ENCODE measurements at regions not wholly inside any gene's neighbourhood (a gene's known extent, or its start where the extent isn't known, plus 50 kb on each side); places are given as distances from the start of the nearest gene placed in this dataset.

GRCh38 chr2:122139739-122140420 lies 384.4 kb downstream of the TSN start:
- ChIA-PET POLR2A (no interaction called here), CTCF (interaction anchor here (1.0 kb wide), 1 partner anchor 16 kb away, joined by 3 read pairs; no protein-coding TSS in a partner anchor)
- Histone ChIP-seq H3K27me3 (ENCODE audit: control insufficient read depth, insufficient read depth, low read length) (no peaks in the 10 kb centered on the region), H3K27ac (ENCODE audit: low read depth, low read length) (no peak overlapping the region), H3K4me3 (ENCODE audit: low read depth, low read length) (no peak overlapping the region), H3K9me3 (ENCODE audit: control insufficient read depth, insufficient read depth, low read length) (no peaks in the 10 kb centered on the region)
- no peak for DNase-seq (ENCODE audit: low read depth, low spot score)
- TF ChIP-seq, protein P1, sequence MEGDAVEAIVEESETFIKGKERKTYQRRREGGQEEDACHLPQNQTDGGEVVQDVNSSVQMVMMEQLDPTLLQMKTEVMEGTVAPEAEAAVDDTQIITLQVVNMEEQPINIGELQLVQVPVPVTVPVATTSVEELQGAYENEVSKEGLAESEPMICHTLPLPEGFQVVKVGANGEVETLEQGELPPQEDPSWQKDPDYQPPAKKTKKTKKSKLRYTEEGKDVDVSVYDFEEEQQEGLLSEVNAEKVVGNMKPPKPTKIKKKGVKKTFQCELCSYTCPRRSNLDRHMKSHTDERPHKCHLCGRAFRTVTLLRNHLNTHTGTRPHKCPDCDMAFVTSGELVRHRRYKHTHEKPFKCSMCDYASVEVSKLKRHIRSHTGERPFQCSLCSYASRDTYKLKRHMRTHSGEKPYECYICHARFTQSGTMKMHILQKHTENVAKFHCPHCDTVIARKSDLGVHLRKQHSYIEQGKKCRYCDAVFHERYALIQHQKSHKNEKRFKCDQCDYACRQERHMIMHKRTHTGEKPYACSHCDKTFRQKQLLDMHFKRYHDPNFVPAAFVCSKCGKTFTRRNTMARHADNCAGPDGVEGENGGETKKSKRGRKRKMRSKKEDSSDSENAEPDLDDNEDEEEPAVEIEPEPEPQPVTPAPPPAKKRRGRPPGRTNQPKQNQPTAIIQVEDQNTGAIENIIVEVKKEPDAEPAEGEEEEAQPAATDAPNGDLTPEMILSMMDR (IDR thresholded peaks at IDR 0.05; ENCODE audit: low read depth, low read length) = no peak

- DNase-seq (ENCODE audit: low read depth, low spot score) = no peak
- H3K27ac ChIP-seq (ENCODE audit: low read depth, low read length) = no peak overlapping the region
- POLR2A ChIA-PET = no interaction called here
- no peaks in the 10 kb centered on the region for H3K9me3 ChIP-seq (ENCODE audit: control insufficient read depth, insufficient read depth, low read length)
- H3K27me3 ChIP-seq (ENCODE audit: control insufficient read depth, insufficient read depth, low read length) = no peaks in the 10 kb centered on the region
- no peak overlapping the region for H3K4me3 ChIP-seq (ENCODE audit: low read depth, low read length)
- TF ChIP-seq, protein P1 (IDR thresholded peaks at IDR 0.05; ENCODE audit: low read depth, low read length) = no peak
- CTCF ChIA-PET = no interaction called here
These were observed 389.4 kb downstream of the TSN start for GRCh38 chr2:122144884-122145283.

GRCh38 chr2:122145856-122146255 lies 390.4 kb downstream of the TSN start:
- CTCF ChIA-PET = no interaction called here

DNA sequence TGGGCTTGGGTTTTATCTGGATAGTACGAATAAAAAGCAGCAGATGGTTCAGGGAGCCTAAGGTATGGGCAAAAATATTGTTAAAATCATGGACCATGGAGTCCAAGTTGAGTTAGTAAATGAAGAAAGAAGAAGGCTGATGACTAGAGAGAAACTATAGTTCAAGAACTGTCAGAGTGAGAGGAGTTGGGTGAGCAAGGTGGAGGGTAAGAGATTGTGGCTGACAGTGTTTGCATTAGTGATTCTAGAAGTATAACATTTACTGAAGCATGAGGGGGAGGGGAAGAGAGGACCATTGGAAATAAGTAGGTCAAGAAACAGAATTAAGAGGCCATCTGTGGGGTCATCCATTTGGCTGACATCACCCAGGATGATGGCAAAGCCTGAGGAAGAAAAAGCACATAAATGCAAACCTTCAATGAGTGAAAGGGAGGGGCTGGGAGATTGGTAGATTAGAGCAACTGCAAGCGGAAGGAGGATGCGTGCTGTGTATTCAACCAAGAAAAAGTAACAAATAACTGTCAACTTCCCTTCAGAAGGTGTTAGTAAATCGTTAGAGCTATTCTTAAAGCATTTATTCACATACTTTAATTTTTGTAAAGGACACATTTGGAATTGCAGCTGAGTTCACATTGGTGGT lies 392.8 kb downstream of the TSN start:
- TF ChIP-seq, protein P1 (IDR thresholded peaks at IDR 0.05; ENCODE audit: low read depth, low read length) = no peak
- POLR2A ChIA-PET = no interaction called here

More at GRCh38 chr2:122145856-122146255, 390.4 kb downstream of the TSN start:
- Histone ChIP-seq H3K27me3 (ENCODE audit: control insufficient read depth, insufficient read depth, low read length) (no peaks in the 10 kb centered on the region), H3K9me3 (ENCODE audit: control insufficient read depth, insufficient read depth, low read length) (no peaks in the 10 kb centered on the region), H3K4me3 (ENCODE audit: low read depth, low read length) (no peak overlapping the region), H3K27ac (ENCODE audit: low read depth, low read length) (no peak overlapping the region)
- POLR2A ChIA-PET = no interaction called here
- TF ChIP-seq, protein P1 (IDR thresholded peaks at IDR 0.05; ENCODE audit: low read depth, low read length) = no peak
- DNase-seq (ENCODE audit: low read depth, low spot score) = no peak

GRCh38 chr2:122150524-122151280 lies 395.3 kb downstream of the TSN start:
- CTCF ChIA-PET = no interaction called here

More for the DNA sequence above, 392.8 kb downstream of the TSN start:
- Histone ChIP-seq H3K27me3 (ENCODE audit: control insufficient read depth, insufficient read depth, low read length) (no peaks in the 10 kb centered on the region), H3K9me3 (ENCODE audit: control insufficient read depth, insufficient read depth, low read length) (no peaks in the 10 kb centered on the region), H3K4me3 (ENCODE audit: low read depth, low read length) (no peak overlapping the region), H3K27ac (ENCODE audit: low read depth, low read length) (no peak overlapping the region)
- no peak for DNase-seq (ENCODE audit: low read depth, low spot score)
- CTCF ChIA-PET = no interaction called here

More at GRCh38 chr2:122150524-122151280, 395.3 kb downstream of the TSN start:
- POLR2A ChIA-PET = no interaction called here
- no peak overlapping the region for H3K4me3 ChIP-seq (ENCODE audit: low read depth, low read length)
- DNase-seq (ENCODE audit: low read depth, low spot score) = no peak
- no peaks in the 10 kb centered on the region for H3K27me3 ChIP-seq (ENCODE audit: control insufficient read depth, insufficient read depth, low read length)
- no peak overlapping the region for H3K27ac ChIP-seq (ENCODE audit: low read depth, low read length)
- no peaks in the 10 kb centered on the region for H3K9me3 ChIP-seq (ENCODE audit: control insufficient read depth, insufficient read depth, low read length)
- TF ChIP-seq, protein P1 (IDR thresholded peaks at IDR 0.05; ENCODE audit: low read depth, low read length) = no peak
